ENCODE measurements at regions not wholly inside any gene's neighbourhood (a gene's known extent, or its start where the extent isn't known, plus 50 kb on each side); places are given as distances from the start of the nearest gene placed in this dataset.

GRCh38 chr6:90669846-90670245 lies 83.0 kb upstream of the MAP3K7 start:
- Histone ChIP-seq H3K36me3 (replicated peaks; ENCODE audit: low read depth, low read length) (no peaks in the 10 kb centered on the region), H3K9ac (ENCODE audit: low read length) (no peak overlapping the region), H4K20me1 (ENCODE audit: insufficient read depth, low read length) (no peaks in the 10 kb centered on the region), H3K9me3 (ENCODE audit: insufficient read depth, low read length) (no peaks in the 10 kb centered on the region), H3K4me1 (ENCODE audit: low read length) (no peaks in the 10 kb centered on the region), H3K4me3 (ENCODE audit: low read length) (no peak overlapping the region), H3K4me2 (ENCODE audit: low read length) (no peak overlapping the region), H3K27me3 (ENCODE audit: low read depth, low read length) (no peaks in the 10 kb centered on the region), H3K27ac (ENCODE audit: low read length) (no peak overlapping the region), H2AFZ (ENCODE audit: low read depth, low read length) (no peak overlapping the region), H3K79me2 (ENCODE audit: low read length) (no peaks in the 10 kb centered on the region)
- no peak for TF ChIP-seq CTCF (IDR thresholded peaks at IDR 0.05; ENCODE audit: low read depth, low read length)
- no peak for TF ChIP-seq EZH2phosphoT487 (IDR thresholded peaks at IDR 0.05; ENCODE audit: low read depth)

GRCh38 chr6:90669420-90669819 lies 82.5 kb upstream of the MAP3K7 start:
- Histone ChIP-seq H3K9ac (ENCODE audit: low read length) (no peak overlapping the region), H3K36me3 (replicated peaks; ENCODE audit: low read depth, low read length) (no peaks in the 10 kb centered on the region), H4K20me1 (ENCODE audit: insufficient read depth, low read length) (no peaks in the 10 kb centered on the region), H3K9me3 (ENCODE audit: insufficient read depth, low read length) (no peaks in the 10 kb centered on the region), H3K27ac (ENCODE audit: low read length) (no peak overlapping the region), H2AFZ (ENCODE audit: low read depth, low read length) (no peak overlapping the region), H3K79me2 (ENCODE audit: low read length) (no peaks in the 10 kb centered on the region), H3K4me2 (ENCODE audit: low read length) (no peak overlapping the region), H3K4me3 (ENCODE audit: low read length) (no peak overlapping the region), H3K27me3 (ENCODE audit: low read depth, low read length) (no peaks in the 10 kb centered on the region), H3K4me1 (ENCODE audit: low read length) (no peaks in the 10 kb centered on the region)
- no peak for TF ChIP-seq CTCF (IDR thresholded peaks at IDR 0.05; ENCODE audit: low read depth, low read length)

- Histone ChIP-seq H3K9ac (ENCODE audit: low read length) (no peak overlapping the region), H3K79me2 (ENCODE audit: low read length) (no peaks in the 10 kb centered on the region), H3K4me3 (ENCODE audit: low read length) (no peak overlapping the region), H3K36me3 (replicated peaks; ENCODE audit: low read depth, low read length) (no peaks in the 10 kb centered on the region), H4K20me1 (ENCODE audit: insufficient read depth, low read length) (no peaks in the 10 kb centered on the region), H3K4me1 (ENCODE audit: low read length) (no peaks in the 10 kb centered on the region), H3K27me3 (ENCODE audit: low read depth, low read length) (no peaks in the 10 kb centered on the region), H3K9me3 (ENCODE audit: insufficient read depth, low read length) (no peaks in the 10 kb centered on the region), H2AFZ (ENCODE audit: low read depth, low read length) (no peak overlapping the region), H3K4me2 (ENCODE audit: low read length) (no peak overlapping the region), H3K27ac (ENCODE audit: low read length) (no peak overlapping the region)
- TF ChIP-seq EZH2phosphoT487 (IDR thresholded peaks at IDR 0.05; ENCODE audit: low read depth), result no peak
- no peak for TF ChIP-seq CTCF (IDR thresholded peaks at IDR 0.05; ENCODE audit: low read depth, low read length)
Observed at GRCh38 chr6:90668141-90668540, 81.3 kb upstream of the MAP3K7 start.

GRCh38 chr6:90663873-90664272 lies 77.0 kb upstream of the MAP3K7 start:
- H3K9me3 ChIP-seq (ENCODE audit: insufficient read depth, low read length), result no peaks in the 10 kb centered on the region
- H2AFZ ChIP-seq (ENCODE audit: low read depth, low read length), result no peak overlapping the region
- no peaks in the 10 kb centered on the region for H3K36me3 ChIP-seq (replicated peaks; ENCODE audit: low read depth, low read length)
- H3K27me3 ChIP-seq (ENCODE audit: low read depth, low read length), result no peaks in the 10 kb centered on the region
- H3K4me3 ChIP-seq (ENCODE audit: low read length), result no peak overlapping the region
- TF ChIP-seq CTCF (IDR thresholded peaks at IDR 0.05; ENCODE audit: low read depth, low read length) (no peak), EZH2phosphoT487 (IDR thresholded peaks at IDR 0.05; ENCODE audit: low read depth) (no peak)
- H3K27ac ChIP-seq (ENCODE audit: low read length), result no peak overlapping the region
- H4K20me1 ChIP-seq (ENCODE audit: insufficient read depth, low read length), result no peaks in the 10 kb centered on the region
- no peaks in the 10 kb centered on the region for H3K4me1 ChIP-seq (ENCODE audit: low read length)
- no peak overlapping the region for H3K4me2 ChIP-seq (ENCODE audit: low read length)
- H3K79me2 ChIP-seq (ENCODE audit: low read length), result no peaks in the 10 kb centered on the region
- no peak overlapping the region for H3K9ac ChIP-seq (ENCODE audit: low read length)

Data from OCI-LY3 (cell line).